H9 (cell line): ENCODE measurements at regions not wholly inside any gene's neighbourhood (a gene's known extent, or its start where the extent isn't known, plus 50 kb on each side); places are given as distances from the start of the nearest gene placed in this dataset.

Source experiments
- DNase-seq: peaks from one replicate; pipeline ENCODE4 v3.0.0-alpha.2; 2017
- H2AFZ ChIP-seq: one replicate; pipeline ENCODE4 v1.6.1; 2013; ENCODE audit warnings: mild to moderate bottlenecking, low read length, control low read depth, moderate library complexity
- H2AK5ac ChIP-seq: 2 replicates; pipeline ENCODE4 v1.6.1; 2013; ENCODE audit warnings: low read length, control low read depth, mixed read lengths; ENCODE audit not compliant: insufficient read length
- H2BK120ac ChIP-seq: one replicate; pipeline ENCODE4 v1.6.1; 2013; ENCODE audit warnings: low read depth, mild to moderate bottlenecking, low read length, control low read depth, inconsistent platforms; ENCODE audit not compliant: poor library complexity, severe bottlenecking
- H2BK12ac ChIP-seq: 2 replicates; pipeline ENCODE4 v1.6.1; 2013; ENCODE audit warnings: low read length, control low read depth, mixed read lengths, low read depth; ENCODE audit not compliant: insufficient read length
- H2BK15ac ChIP-seq: 2 replicates; pipeline ENCODE4 v1.6.1; 2013; ENCODE audit warnings: low read depth, low read length, control low read depth
- H2BK20ac ChIP-seq: one replicate; pipeline ENCODE4 v1.6.1; 2013; ENCODE audit warnings: low read depth, mild to moderate bottlenecking, low read length, control low read depth, inconsistent platforms; ENCODE audit not compliant: poor library complexity, severe bottlenecking
- H2BK5ac ChIP-seq: 2 replicates; pipeline ENCODE4 v1.6.1; 2013; ENCODE audit warnings: low read length, control low read depth, mixed read lengths; ENCODE audit not compliant: insufficient read length
- H3K14ac ChIP-seq: 2 replicates; pipeline ENCODE4 v1.6.1; 2013; ENCODE audit warnings: low read length, control low read depth; ENCODE audit not compliant: insufficient read depth
- H3K18ac ChIP-seq: 2 replicates; pipeline ENCODE4 v1.6.1; 2013; ENCODE audit warnings: low read depth, mild to moderate bottlenecking, mixed read lengths, low read length, control low read depth; ENCODE audit not compliant: insufficient read length
- H3K23ac ChIP-seq: 2 replicates; pipeline ENCODE4 v1.6.1; 2013; ENCODE audit warnings: low read length, control low read depth, mixed read lengths, low read depth; ENCODE audit not compliant: insufficient read length
- H3K23me2 ChIP-seq: 2 replicates; pipeline ENCODE4 v1.6.1; 2013; ENCODE audit warnings: low read depth, mild to moderate bottlenecking, mixed read lengths, low read length, control low read depth; ENCODE audit not compliant: insufficient read length, poor library complexity, severe bottlenecking
- H3K27ac ChIP-seq: 2 replicates; pipeline ENCODE4 v1.5.1; 2013; ENCODE audit warnings: low read length, control low read depth, mixed read lengths, low read depth; ENCODE audit not compliant: insufficient read length
- H3K27me3 ChIP-seq: 2 replicates; pipeline ENCODE4 v1.6.1; 2013; ENCODE audit warnings: low read length, control low read depth, inconsistent platforms; ENCODE audit not compliant: insufficient read depth
- H3K4ac ChIP-seq: 2 replicates; pipeline ENCODE4 v1.6.1; 2013; ENCODE audit warnings: low read depth, mild to moderate bottlenecking, control low read depth, inconsistent platforms, low read length, moderate library complexity
- H3K4me1 ChIP-seq: 2 replicates; pipeline ENCODE4 v1.6.1; 2013; ENCODE audit warnings: low read length, control low read depth, inconsistent platforms; ENCODE audit not compliant: insufficient read depth
- H3K4me2 ChIP-seq: 2 replicates; pipeline ENCODE4 v1.6.1; 2013; ENCODE audit warnings: low read length, control low read depth, mixed read lengths; ENCODE audit not compliant: insufficient read length, insufficient read depth
- H3K56ac ChIP-seq: 2 replicates; pipeline ENCODE4 v1.6.1; 2013; ENCODE audit warnings: low read depth, mild to moderate bottlenecking, mixed read lengths, low read length, control low read depth; ENCODE audit not compliant: insufficient read length
- H3K79me1 ChIP-seq: 2 replicates; pipeline ENCODE4 v1.6.1; 2013; ENCODE audit warnings: low read depth, mild to moderate bottlenecking, moderate library complexity, low read length, control low read depth, inconsistent platforms; ENCODE audit not compliant: insufficient read depth, poor library complexity, severe bottlenecking
- H3K79me2 ChIP-seq: 2 replicates; pipeline ENCODE4 v1.6.1; 2013; ENCODE audit warnings: low read length, control low read depth, inconsistent platforms; ENCODE audit not compliant: insufficient read depth
- H3K9ac ChIP-seq: 2 replicates; pipeline ENCODE4 v1.6.1; 2013; ENCODE audit warnings: low read length, control low read depth, mixed read lengths; ENCODE audit not compliant: insufficient read length; ENCODE audit errors: extremely low read depth
- H3K9me3 ChIP-seq: one replicate; pipeline ENCODE4 v1.6.1; 2013; ENCODE audit warnings: low read depth, low read length, inconsistent platforms; ENCODE audit not compliant: control insufficient read depth
- H3T11ph ChIP-seq: one replicate; pipeline ENCODE4 v1.6.1; 2013; ENCODE audit warnings: mild to moderate bottlenecking, low read length, control low read depth, inconsistent platforms
- H4K20me1 ChIP-seq: one replicate; pipeline ENCODE4 v1.6.1; 2013; ENCODE audit not compliant: control insufficient read depth, insufficient read length, insufficient read depth
- H4K5ac ChIP-seq: 2 replicates; pipeline ENCODE4 v1.6.1; 2013; ENCODE audit warnings: low read depth, mild to moderate bottlenecking, mixed read lengths, low read length, control low read depth; ENCODE audit not compliant: insufficient read length
- H4K8ac ChIP-seq: replicated peaks from 2 replicates; pipeline ENCODE4 v1.6.1; 2013; ENCODE audit warnings: low read length, control low read depth, mixed read lengths, low read depth; ENCODE audit not compliant: insufficient read length
- H4K91ac ChIP-seq: 2 replicates; pipeline ENCODE4 v1.6.1; 2013; ENCODE audit warnings: low read depth, mild to moderate bottlenecking, moderate library complexity, mixed read lengths, low read length, control low read depth; ENCODE audit not compliant: insufficient read length
- H3K27ac Mint-ChIP-seq, 3 experiments: 2 replicates in 2 of 3; 3 replicates in 1 of 3; pipeline ENCODE4 v1.8.0; 2020 to 2021; ENCODE audit warnings: mixed read lengths in 3 of 3, mild to moderate bottlenecking in 1 of 3, moderate library complexity in 1 of 3
- H3K27me3 Mint-ChIP-seq: 2 replicates; pipeline ENCODE4 v1.8.0; 2021; ENCODE audit warnings: low read depth, mild to moderate bottlenecking, moderate library complexity, mixed read lengths
- H3K36me3 Mint-ChIP-seq, 3 experiments: 2 replicates in 2 of 3; 3 replicates in 1 of 3; pipeline ENCODE4 v1.8.0; 2020 to 2021; ENCODE audit warnings: low read depth in 3 of 3, mixed read lengths in 3 of 3; ENCODE audit not compliant: insufficient read depth in 1 of 3
- H3K4me1 Mint-ChIP-seq, 2 experiments: 2 replicates each; pipeline ENCODE4 v1.8.0; 2020; ENCODE audit warnings: mixed read lengths in 2 of 2
- H3K4me3 Mint-ChIP-seq, 2 experiments: 2 replicates in 1 of 2; 3 replicates in 1 of 2; pipeline ENCODE4 v1.8.0; 2020 to 2021; ENCODE audit warnings: mild to moderate bottlenecking in 2 of 2, mixed read lengths in 2 of 2, moderate library complexity in 1 of 2
- H3K9me3 Mint-ChIP-seq, 2 experiments: 2 replicates in 1 of 2; 3 replicates in 1 of 2; pipeline ENCODE4 v1.8.0; 2020; ENCODE audit warnings: mild to moderate bottlenecking in 2 of 2, mixed read lengths in 2 of 2, moderate library complexity in 1 of 2
- WGBS: extraction: QIAGEN DNeasy Blood & Tissue Kit; methylation state at CpG from one replicate; pipeline ENCODE4 v1.1.7; 2013; ENCODE audit warnings: missing lambda C conversion rate, low lambda C conversion rate, mixed read lengths; ENCODE audit not compliant: insufficient read length; ENCODE audit errors: extremely low coverage; 5-methylcytosine and 5-hydroxymethylcytosine counted together
- TF ChIP-seq, protein P1 (sequence below): fragments of 200-600 bp; sonication (generic); conservative IDR thresholded peaks from 3 replicates; pipeline ENCODE4 v1.8.0; 2021; ENCODE audit warnings: antibody characterized with exemption, mild to moderate bottlenecking

DNA sequence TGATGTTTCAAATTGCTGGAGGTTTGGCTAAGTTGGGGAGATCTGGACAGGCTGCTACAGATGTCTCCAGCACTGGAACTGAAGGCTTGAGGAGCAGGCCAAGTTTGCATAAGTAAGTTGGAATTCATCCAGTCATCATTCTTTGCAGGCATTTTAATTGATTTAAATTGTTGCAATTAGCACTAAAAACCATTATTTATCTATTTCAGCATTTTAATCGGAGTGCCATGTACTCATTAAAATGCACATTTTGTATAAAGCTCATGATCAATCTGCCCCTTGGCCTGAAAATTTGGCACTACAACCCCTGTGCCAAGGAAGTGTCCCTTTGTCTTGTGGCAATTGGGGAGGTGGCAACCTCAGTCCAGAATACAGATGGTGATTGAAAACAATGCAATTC, 320.2 kb downstream of the MAT2B start:
- TF ChIP-seq, protein P1, sequence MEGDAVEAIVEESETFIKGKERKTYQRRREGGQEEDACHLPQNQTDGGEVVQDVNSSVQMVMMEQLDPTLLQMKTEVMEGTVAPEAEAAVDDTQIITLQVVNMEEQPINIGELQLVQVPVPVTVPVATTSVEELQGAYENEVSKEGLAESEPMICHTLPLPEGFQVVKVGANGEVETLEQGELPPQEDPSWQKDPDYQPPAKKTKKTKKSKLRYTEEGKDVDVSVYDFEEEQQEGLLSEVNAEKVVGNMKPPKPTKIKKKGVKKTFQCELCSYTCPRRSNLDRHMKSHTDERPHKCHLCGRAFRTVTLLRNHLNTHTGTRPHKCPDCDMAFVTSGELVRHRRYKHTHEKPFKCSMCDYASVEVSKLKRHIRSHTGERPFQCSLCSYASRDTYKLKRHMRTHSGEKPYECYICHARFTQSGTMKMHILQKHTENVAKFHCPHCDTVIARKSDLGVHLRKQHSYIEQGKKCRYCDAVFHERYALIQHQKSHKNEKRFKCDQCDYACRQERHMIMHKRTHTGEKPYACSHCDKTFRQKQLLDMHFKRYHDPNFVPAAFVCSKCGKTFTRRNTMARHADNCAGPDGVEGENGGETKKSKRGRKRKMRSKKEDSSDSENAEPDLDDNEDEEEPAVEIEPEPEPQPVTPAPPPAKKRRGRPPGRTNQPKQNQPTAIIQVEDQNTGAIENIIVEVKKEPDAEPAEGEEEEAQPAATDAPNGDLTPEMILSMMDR = no peak
- Histone ChIP-seq H4K91ac (no peak overlapping the region), H3K9ac (no peak overlapping the region), H2AK5ac (no peak overlapping the region), H2BK20ac (no peak overlapping the region), H2BK12ac (no peak overlapping the region), H2AFZ (no peak overlapping the region), H3K27ac (no peak overlapping the region), H3K79me1 (no peaks in the 10 kb centered on the region), H3K23me2 (no peaks in the 10 kb centered on the region), H3K9me3 (no peaks in the 10 kb centered on the region), H4K20me1 (no peaks in the 10 kb centered on the region), H4K8ac (no peak overlapping the region), H2BK15ac (no peak overlapping the region), H3K14ac (no peak overlapping the region), H3K56ac (no peak overlapping the region), H3K79me2 (no peaks in the 10 kb centered on the region), H3K23ac (no peak overlapping the region), H3T11ph (no peak overlapping the region), H2BK120ac (no peak overlapping the region), H3K27me3 (no peaks in the 10 kb centered on the region), H3K4me2 (no peak overlapping the region), H3K18ac (no peak overlapping the region), H4K5ac (no peak overlapping the region), H3K4ac (no peak overlapping the region), H2BK5ac (no peak overlapping the region), H3K4me1 (no peaks in the 10 kb centered on the region)
- DNase-seq = no peak
- peaks cover 0 to 2% of the 10 kb centered on the region in 2 experiments; a peak in 1 of 4 replicates for H3K4me1 Mint-ChIP-seq
- H3K9me3 Mint-ChIP-seq = no peaks in the 10 kb centered on the region; a peak in 1 of 5 replicates
- H3K36me3 Mint-ChIP-seq = no peaks in the 10 kb centered on the region
- H3K27ac Mint-ChIP-seq = no peak overlapping the region; a peak in 2 of 7 replicates
- no peaks in the 10 kb centered on the region for H3K27me3 Mint-ChIP-seq
- H3K4me3 Mint-ChIP-seq = no peak overlapping the region
- WGBS = no CpG with 5 or more reads among the region's 1 CpG
